SU-DHL-6 (cell line): ENCODE measurements at regions not wholly inside any gene's neighbourhood (a gene's known extent, or its start where the extent isn't known, plus 50 kb on each side); places are given as distances from the start of the nearest gene placed in this dataset.

Source experiments
- H2AFZ ChIP-seq: fragments of 200-600 bp; sonication (generic); 2 replicates; pipeline ENCODE4 v1.6.1; 2014; ENCODE audit warnings: low read depth, mild to moderate bottlenecking, moderate library complexity, mixed read lengths, antibody characterized with exemption, low read length; ENCODE audit not compliant: severe bottlenecking
- H3F3A ChIP-seq: fragments of 200-600 bp; shearing (Covaris generic); 2 replicates; pipeline ENCODE4 v1.6.0; 2016; ENCODE audit warnings: antibody characterized with exemption, mild to moderate bottlenecking; ENCODE audit not compliant: insufficient read depth
- H3K27ac ChIP-seq: fragments of 200-600 bp; sonication (generic); 2 replicates; pipeline ENCODE4 v1.5.1; 2016; ENCODE audit warnings: low read depth, mild to moderate bottlenecking, low read length, moderate library complexity, mixed read lengths
- H3K27me3 ChIP-seq: fragments of 200-600 bp; sonication (generic), shearing (Covaris generic); 2 replicates; pipeline ENCODE4 v1.6.0; 2014; ENCODE audit warnings: mild to moderate bottlenecking, low read length
- H3K36me3 ChIP-seq: fragments of 200-600 bp; sonication (generic); 2 replicates; pipeline ENCODE4 v1.6.1; 2014; ENCODE audit warnings: mild to moderate bottlenecking, low read length, mixed read lengths
- H3K4me2 ChIP-seq: fragments of 300-600, 200-600 bp; shearing (Covaris generic), sonication (generic); 2 replicates; pipeline ENCODE4 v1.6.0; 2014; ENCODE audit warnings: low read length, low read depth, mild to moderate bottlenecking; ENCODE audit not compliant: poor library complexity, severe bottlenecking
- H3K4me3 ChIP-seq: fragments of 200-600 bp; sonication (generic); 2 replicates; pipeline ENCODE4 v1.5.1; 2014; ENCODE audit warnings: antibody characterized with exemption, low read length, mild to moderate bottlenecking, mixed read lengths; ENCODE audit not compliant: insufficient read depth, poor library complexity, severe bottlenecking
- H3K79me2 ChIP-seq: fragments of 200-600 bp; sonication (generic); 2 replicates; pipeline ENCODE4 v1.6.1; 2014; ENCODE audit warnings: mild to moderate bottlenecking, low read length, moderate library complexity; ENCODE audit not compliant: insufficient read depth
- H3K9ac ChIP-seq: fragments of 200-600 bp; sonication (generic); 2 replicates; pipeline ENCODE4 v1.7.0; 2014; ENCODE audit warnings: mild to moderate bottlenecking, low read length
- H3K9me2 ChIP-seq: fragments of 200-600 bp; sonication (generic); replicated peaks from 2 replicates; pipeline ENCODE4 v1.6.1; 2014; ENCODE audit warnings: low read length; ENCODE audit not compliant: insufficient read depth
- H3K9me3 ChIP-seq: fragments of 200-600 bp; sonication (generic); 2 replicates; pipeline ENCODE4 v1.6.1; 2014; ENCODE audit warnings: low read length, mixed read lengths; ENCODE audit not compliant: insufficient read depth
- H4K20me1 ChIP-seq: fragments of 200-600 bp; sonication (generic); 2 replicates; pipeline ENCODE4 v1.6.1; 2014; ENCODE audit warnings: low read depth, mild to moderate bottlenecking, antibody characterized with exemption, low read length, moderate library complexity, mixed read lengths
- CTCF ChIP-seq: fragments of 200-600 bp; sonication (generic); IDR thresholded peaks from one replicate; pipeline ENCODE4 v1.5.1; 2017; ENCODE audit warnings: antibody characterized with exemption, mild to moderate bottlenecking, low read length, moderate library complexity; ENCODE audit not compliant: insufficient read depth, poor library complexity, severe bottlenecking
- EZH2phosphoT487 ChIP-seq: fragments of 200-600 bp; sonication (generic), shearing (Covaris generic); conservative IDR thresholded peaks from 2 replicates; pipeline ENCODE4 v1.6.1; 2018; ENCODE audit warnings: mild to moderate bottlenecking, antibody characterized with exemption, low read length, moderate library complexity, mixed read lengths

- no peaks in the 10 kb centered on the region for H3K79me2 ChIP-seq
- H3K27me3 ChIP-seq, result no peaks in the 10 kb centered on the region
- H2AFZ ChIP-seq, result no peak overlapping the region
- H4K20me1 ChIP-seq, result no peaks in the 10 kb centered on the region
- no peaks in the 10 kb centered on the region for H3F3A ChIP-seq
- no peaks in the 10 kb centered on the region for H3K36me3 ChIP-seq
- no peaks in the 10 kb centered on the region; the same call in 1 of the 2 replicates for H3K9me2 ChIP-seq
- no peaks in the 10 kb centered on the region for H3K9me3 ChIP-seq
- no peak overlapping the region for H3K27ac ChIP-seq
- no peak overlapping the region for H3K4me2 ChIP-seq
- TF ChIP-seq EZH2phosphoT487 (no peak), CTCF (no peak)
- H3K4me3 ChIP-seq, result no peak overlapping the region
- H3K9ac ChIP-seq, result no peak overlapping the region
Observed at GRCh38 chr14:86639146-86639545, 1109.2 kb downstream of the FLRT2 start.

DNA sequence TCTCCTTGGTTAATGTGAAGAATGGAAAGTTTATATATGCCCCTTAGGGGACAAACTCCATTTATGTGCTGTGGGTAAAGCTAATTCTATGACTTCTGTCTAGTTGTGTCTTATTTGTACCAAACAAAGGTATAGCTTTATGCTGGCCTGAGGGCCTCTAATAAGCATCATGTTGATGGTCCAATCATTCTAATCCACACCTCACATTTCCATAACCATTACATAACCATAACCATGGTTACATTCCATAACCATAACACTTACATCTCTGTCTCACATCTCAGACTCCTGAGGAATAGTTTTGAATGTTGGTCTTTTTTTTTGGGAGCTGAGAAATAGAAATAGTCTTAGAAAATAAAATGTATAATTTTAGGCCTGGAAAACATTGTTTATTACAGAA is 1097.1 kb downstream of the FLRT2 start:
- Histone ChIP-seq H3F3A (no peaks in the 10 kb centered on the region), H3K79me2 (no peaks in the 10 kb centered on the region), H4K20me1 (no peaks in the 10 kb centered on the region), H3K36me3 (no peaks in the 10 kb centered on the region), H2AFZ (no peak overlapping the region), H3K9me3 (no peaks in the 10 kb centered on the region), H3K9me2 (no peaks in the 10 kb centered on the region), H3K27ac (no peak overlapping the region), H3K4me3 (no peak overlapping the region), H3K27me3 (no peaks in the 10 kb centered on the region), H3K4me2 (no peak overlapping the region), H3K9ac (no peak overlapping the region)
- no peak for TF ChIP-seq EZH2phosphoT487
- TF ChIP-seq CTCF, result no peak

DNA sequence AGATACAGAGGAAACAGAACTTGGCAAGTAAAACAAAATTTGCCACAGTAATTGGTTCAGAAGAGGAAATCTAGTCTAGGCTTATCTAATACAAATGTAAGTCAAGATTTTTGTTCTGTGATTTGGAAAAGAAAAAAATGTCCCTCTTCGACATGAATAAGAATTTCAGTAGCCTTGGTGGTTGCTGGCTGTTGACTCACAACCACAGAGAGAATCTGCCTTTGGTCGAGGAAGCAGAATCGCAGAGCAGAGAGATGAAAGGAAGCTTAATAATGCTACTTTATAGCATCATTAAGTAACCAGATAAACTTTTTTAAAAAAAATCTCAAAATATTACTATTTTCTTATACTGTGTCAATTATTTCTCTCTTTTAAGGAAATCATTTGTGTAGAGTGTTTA is 1096.6 kb downstream of the FLRT2 start:
- Histone ChIP-seq H3K4me2 (no peak overlapping the region), H3K79me2 (no peaks in the 10 kb centered on the region), H3K4me3 (no peak overlapping the region), H4K20me1 (no peaks in the 10 kb centered on the region), H3K27ac (no peak overlapping the region), H3K27me3 (no peaks in the 10 kb centered on the region), H3K9ac (no peak overlapping the region), H2AFZ (no peak overlapping the region), H3K9me2 (no peaks in the 10 kb centered on the region), H3F3A (no peaks in the 10 kb centered on the region), H3K9me3 (no peaks in the 10 kb centered on the region), H3K36me3 (no peaks in the 10 kb centered on the region)
- TF ChIP-seq EZH2phosphoT487 (no peak), CTCF (no peak)

DNA sequence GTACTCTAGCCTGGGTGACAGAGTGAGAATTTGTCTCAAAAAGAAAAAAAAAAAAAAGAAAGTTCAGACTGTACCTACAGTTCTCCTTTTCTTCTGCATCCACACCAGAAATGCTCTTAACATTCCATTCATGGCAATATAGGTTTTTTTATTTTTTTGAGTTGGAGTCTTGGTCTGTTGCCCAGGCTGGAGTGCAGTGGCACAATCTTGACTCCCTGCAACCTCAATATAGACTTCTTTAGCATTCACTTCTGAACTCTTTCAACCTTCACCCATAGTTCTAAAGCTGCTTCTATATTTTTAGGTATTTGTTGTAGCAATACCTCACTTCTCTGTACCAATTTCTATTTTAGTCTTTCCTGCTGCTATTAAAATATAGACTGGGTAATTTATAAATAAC is 1095.7 kb downstream of the FLRT2 start:
- no peaks in the 10 kb centered on the region for H3K27me3 ChIP-seq
- TF ChIP-seq CTCF, result no peak
- no peak for TF ChIP-seq EZH2phosphoT487
- H3K4me3 ChIP-seq, result no peak overlapping the region
- no peaks in the 10 kb centered on the region for H3K79me2 ChIP-seq
- no peaks in the 10 kb centered on the region for H4K20me1 ChIP-seq
- H2AFZ ChIP-seq, result no peak overlapping the region
- H3K36me3 ChIP-seq, result no peaks in the 10 kb centered on the region
- no peak overlapping the region for H3K4me2 ChIP-seq
- no peak overlapping the region for H3K27ac ChIP-seq
- no peaks in the 10 kb centered on the region for H3F3A ChIP-seq
- no peak overlapping the region for H3K9ac ChIP-seq
- no peaks in the 10 kb centered on the region for H3K9me2 ChIP-seq
- no peaks in the 10 kb centered on the region for H3K9me3 ChIP-seq
